Posterior vena cava (tissue), 2 donors: ENCODE measurements at regions not wholly inside any gene's neighbourhood (a gene's known extent, or its start where the extent isn't known, plus 50 kb on each side); places are given as distances from the start of the nearest gene placed in this dataset.

ENCODE experiments used
- DNase-seq: peaks from one replicate; pipeline ENCODE4 v3.0.0-alpha.2; 2020; ENCODE audit warnings: low spot score
- intact Hi-C, 2 donors: fragments of 100-400 bp; cut with DNase I; formaldehyde crosslinking; loops; one replicate each; pipeline versions ENCODE4 v1.14.1 to v1.14.2; 2022 to 2023
- donor health status: DM: yes; HTN: yes; CAD: no.
- donor health status: DM: yes; HTN: yes; CAD: no.

GRCh38 chr21:35860189-35860869 lies 200.0 kb downstream of the SETD4 start:
- DNase-seq: no peak
- intact Hi-C loops: no loop called here

GRCh38 chr21:35859677-35860076 lies 200.6 kb downstream of the SETD4 start:
- intact Hi-C loops: loop anchor here in 1 of 2 donors (10.0 kb wide), 1 partner anchor 65 kb away; no protein-coding TSS in a partner anchor
- no peak for DNase-seq

DNA sequence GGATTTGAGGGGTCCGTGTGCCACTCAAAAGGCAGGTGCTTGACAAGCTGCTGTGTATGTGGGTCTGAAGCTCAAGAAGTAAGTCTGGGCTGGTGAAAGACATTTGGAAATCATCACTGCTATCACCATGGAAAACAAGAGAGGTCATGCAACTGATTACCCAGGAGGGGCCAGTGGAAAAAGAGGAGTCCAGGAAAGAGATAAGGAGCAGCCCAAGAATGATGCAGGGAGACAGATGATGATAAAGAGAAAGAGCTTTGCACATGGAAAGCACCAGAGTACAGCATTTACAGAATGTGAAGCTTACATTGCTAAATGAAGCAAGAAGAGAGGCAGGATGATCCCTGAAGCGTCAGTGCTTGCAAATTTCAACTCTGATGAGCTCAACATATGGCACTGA lies 203.2 kb downstream of the SETD4 start:
- intact Hi-C loops: loop anchor here in 1 of 2 donors (10.0 kb wide), 1 partner anchor 68 kb away; no protein-coding TSS in a partner anchor
- no peak for DNase-seq

DNA sequence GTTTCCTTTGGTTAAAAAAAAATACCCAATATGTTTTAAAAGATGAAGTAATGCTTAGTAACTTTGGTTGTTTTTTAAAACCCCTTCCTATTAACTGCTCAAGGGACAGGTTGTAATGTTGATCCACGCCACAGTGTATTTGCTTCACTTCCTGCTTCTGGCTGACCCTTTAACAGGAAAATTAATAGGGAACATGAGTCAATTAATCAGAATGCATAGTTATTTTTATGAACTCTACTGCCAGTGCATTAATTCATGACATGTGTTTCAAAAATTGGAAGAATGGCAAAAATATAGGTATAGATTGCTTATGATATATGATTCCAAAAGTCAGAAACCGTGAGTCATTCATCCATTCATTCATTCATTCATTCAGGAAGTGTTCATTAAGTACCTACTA lies 204.8 kb downstream of the SETD4 start:
- DNase-seq: no peak
- intact Hi-C loops: loop anchor here in 1 of 2 donors (10.0 kb wide), 1 partner anchor 69 kb away; no protein-coding TSS in a partner anchor

- DNase-seq: no peak
- intact Hi-C loops: loop anchor here in 1 of 2 donors (10.0 kb wide), 1 partner anchor 71 kb away; no protein-coding TSS in a partner anchor
Observed at GRCh38 chr21:35854281-35854680, 206.0 kb downstream of the SETD4 start.

- intact Hi-C loops: loop anchor here in 1 of 2 donors (10.0 kb wide), 1 partner anchor 71 kb away; no protein-coding TSS in a partner anchor
- no peak for DNase-seq
Observed at GRCh38 chr21:35853321-35854239, 206.7 kb downstream of the SETD4 start.

DNA sequence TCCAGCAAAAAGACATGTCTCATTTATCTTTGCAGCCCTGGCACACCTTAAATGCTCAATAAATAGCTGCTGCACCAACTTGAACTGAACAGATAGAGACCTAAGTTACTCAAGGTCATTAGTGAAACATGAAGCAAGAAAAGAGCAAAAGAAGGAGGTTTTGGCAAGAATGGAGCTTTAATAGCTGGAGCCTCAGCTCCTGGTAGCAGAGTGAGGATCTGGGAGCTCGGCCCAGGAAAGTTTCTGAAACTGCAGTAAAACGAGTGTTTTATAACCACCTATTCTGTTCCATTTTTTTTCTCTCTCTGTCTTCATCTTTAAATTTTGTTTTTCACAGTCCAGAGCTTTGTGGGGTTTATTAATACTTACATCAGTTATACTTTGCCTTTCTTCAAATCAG lies 207.5 kb downstream of the SETD4 start:
- DNase-seq: no peak
- intact Hi-C loops: loop anchor here in 1 of 2 donors (10.0 kb wide), 1 partner anchor 72 kb away; no protein-coding TSS in a partner anchor

DNA sequence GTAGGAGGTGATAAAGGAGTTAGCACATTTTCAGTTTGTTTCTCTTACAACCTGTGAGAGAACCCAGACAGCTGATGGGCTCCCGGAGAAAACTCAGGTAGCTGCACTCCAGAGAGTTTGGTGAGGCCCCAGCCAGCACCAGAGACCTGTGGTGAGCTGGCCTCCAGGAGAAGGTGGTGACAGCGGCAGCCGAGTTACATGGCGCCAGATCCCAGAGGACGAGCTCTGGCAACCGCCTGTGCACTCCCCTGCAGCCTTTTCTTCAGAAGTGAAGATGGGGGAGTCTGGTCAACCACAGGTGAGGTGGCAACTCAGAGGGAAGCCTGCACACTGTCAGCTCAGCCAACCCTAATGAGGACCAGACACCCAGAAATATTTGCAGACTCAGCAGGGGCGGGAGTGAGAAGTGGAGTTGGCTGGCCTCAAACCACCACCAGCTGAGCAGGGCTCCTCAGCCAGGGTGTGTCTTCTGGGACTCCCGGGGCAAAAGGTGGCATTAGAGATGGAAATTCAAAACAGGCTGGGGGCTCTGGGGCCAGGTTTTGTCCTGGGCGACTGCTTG lies 209.7 kb downstream of the SETD4 start:
- DNase-seq: no peak
- intact Hi-C loops: loop anchor here in 1 of 2 donors (10.0 kb wide), 1 partner anchor 74 kb away; no protein-coding TSS in a partner anchor

GRCh38 chr21:35850029-35850428 lies 210.3 kb downstream of the SETD4 start:
- intact Hi-C loops: loop anchor here in 1 of 2 donors (10.0 kb wide), 1 partner anchor 75 kb away; no protein-coding TSS in a partner anchor

DNA sequence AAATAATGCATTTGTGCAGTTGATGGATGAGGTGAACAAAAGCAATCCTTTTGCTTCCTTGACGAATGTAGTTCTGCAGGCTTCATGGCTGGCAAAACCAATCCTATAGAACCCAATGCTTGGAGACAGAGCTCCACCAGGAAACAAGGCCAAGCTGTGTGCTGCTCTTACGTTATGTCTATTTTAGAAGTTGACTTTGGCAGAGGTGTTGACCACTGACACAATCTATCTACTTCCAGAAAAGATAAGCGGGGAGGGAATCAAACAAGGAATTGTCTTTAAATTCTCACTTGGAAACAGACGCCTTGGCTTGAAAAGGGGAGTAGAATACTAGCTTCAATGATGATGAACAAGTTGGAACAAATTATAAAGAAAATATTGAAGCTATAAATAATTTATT lies 211.2 kb downstream of the SETD4 start:
- DNase-seq: no peak
- intact Hi-C loops: loop anchor here in 1 of 2 donors (10.0 kb wide), 1 partner anchor 954 kb away; no protein-coding TSS in a partner anchor

More at GRCh38 chr21:35850029-35850428, 210.3 kb downstream of the SETD4 start:
- DNase-seq: no peak

- intact Hi-C loops: loop anchor here in 1 of 2 donors (10.0 kb wide), 1 partner anchor 949 kb away; no protein-coding TSS in a partner anchor
- no peak for DNase-seq
Observed at GRCh38 chr21:35843911-35844667, 216.2 kb downstream of the SETD4 start.

GRCh38 chr21:35840949-35841348 lies 219.4 kb downstream of the SETD4 start:
- intact Hi-C loops: loop anchor here in 1 of 2 donors (10.0 kb wide), 1 partner anchor 946 kb away; no protein-coding TSS in a partner anchor
- no peak for DNase-seq

GRCh38 chr21:35840197-35840799 lies 220.0 kb downstream of the SETD4 start:
- no peak for DNase-seq
- intact Hi-C loops: loop anchor here in 1 of 2 donors (10.0 kb wide), 1 partner anchor 945 kb away; no protein-coding TSS in a partner anchor

DNA sequence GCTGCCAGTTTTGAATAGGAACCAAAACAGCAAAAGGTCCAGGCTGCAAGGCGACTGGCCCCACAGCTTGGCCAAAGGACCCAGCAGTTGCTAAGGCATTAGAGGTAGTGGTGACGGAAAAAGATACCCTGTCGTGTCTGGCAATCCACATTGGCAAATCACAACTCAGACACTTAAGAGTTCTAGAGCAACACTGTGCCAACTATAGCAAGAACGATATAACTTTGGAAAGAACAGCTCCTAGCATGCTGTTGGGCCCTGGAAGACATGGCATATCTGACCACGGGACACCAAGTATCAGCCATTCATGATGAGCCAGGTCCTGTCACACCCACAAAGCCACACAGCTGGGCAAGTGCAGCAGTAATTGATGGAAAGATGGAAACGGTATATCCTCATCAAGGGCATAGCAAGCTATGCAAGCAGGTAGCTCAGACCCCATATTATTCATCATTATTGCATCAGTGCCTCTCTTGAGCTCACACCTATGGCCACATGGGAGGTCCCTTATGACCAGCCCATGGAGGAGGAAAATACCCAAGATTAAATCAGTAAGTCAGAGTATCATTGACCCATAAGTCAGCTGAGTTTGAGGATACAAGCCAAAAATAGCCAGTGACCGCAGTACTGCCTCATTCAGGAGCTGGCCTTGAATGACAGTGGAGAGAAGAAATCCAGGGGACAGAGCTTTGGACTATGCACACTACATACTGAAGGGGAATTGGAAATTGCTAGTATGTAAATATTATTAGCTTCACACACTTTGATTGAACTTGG lies 221.2 kb downstream of the SETD4 start:
- DNase-seq: no peak
- intact Hi-C loops: no loop called here

DNA sequence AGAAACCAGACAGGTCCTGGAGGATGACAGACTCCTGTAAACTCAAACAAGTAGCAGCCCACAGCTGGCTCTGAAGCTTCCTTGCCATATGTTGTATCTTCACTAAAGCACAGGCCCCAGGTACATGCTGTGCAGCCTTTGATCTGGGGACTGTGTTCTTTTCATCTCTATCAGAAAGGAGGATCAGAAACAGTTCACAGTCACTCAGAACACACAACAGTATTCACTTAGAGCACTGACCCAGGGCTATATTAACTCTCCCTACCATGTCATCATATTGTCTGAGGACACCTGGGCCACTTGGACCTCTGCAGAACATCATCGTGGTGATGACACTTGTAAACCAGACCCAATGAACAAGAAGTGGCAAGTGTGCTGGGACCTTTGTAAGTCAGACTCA lies 222.0 kb downstream of the SETD4 start:
- intact Hi-C loops: no loop called here
- no peak for DNase-seq

- DNase-seq: no peak
- intact Hi-C loops: no loop called here
Observed at GRCh38 chr21:35833991-35834390, 226.3 kb downstream of the SETD4 start.

DNA sequence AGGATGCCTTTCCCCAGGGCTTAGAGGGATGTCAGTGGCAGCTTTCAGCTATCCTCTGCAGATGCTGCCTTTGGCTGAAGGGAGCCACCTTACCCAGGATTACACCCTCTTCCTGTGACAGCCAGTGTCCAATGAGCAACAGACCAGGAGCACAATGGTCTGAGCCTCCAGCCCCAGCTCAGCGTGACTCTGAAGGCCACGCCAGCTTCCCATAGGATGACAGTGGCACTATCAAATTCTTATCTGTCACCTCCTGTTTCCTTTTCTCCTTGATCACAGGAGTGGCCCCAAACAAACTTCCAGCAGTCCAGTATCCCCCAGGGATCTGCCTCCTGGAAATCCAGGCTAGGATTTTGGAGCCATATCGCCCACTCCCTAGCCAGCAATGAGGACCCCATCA lies 226.9 kb downstream of the SETD4 start:
- intact Hi-C loops: no loop called here
- DNase-seq: no peak
